ENCODE measurements at regions not wholly inside any gene's neighbourhood (a gene's known extent, or its start where the extent isn't known, plus 50 kb on each side); places are given as distances from the start of the nearest gene placed in this dataset.
"Not testable (repeated sequence)": the region's sequence is repeated elsewhere in the genome, so short reads cannot be mapped to it uniquely, and the experiment has no call there.

GRCh38 chr11:41519696-41520095 is 60.2 kb upstream of the LRRC4C start:
- no peak for DNase-seq

- no peak for DNase-seq
Measured at GRCh38 chr11:41522391-41522790, 62.9 kb upstream of the LRRC4C start.

GRCh38 chr11:41522899-41523672 is 63.6 kb upstream of the LRRC4C start:
- no peak for DNase-seq

- no peak for DNase-seq
Measured at GRCh38 chr11:41527530-41527929, 68.1 kb upstream of the LRRC4C start.

- DNase-seq = no peak
Measured at GRCh38 chr11:41532413-41532812, 73.0 kb upstream of the LRRC4C start.

- no peak for DNase-seq
Measured at GRCh38 chr11:41533761-41534160, 74.3 kb upstream of the LRRC4C start.

- no peak for DNase-seq
Measured at GRCh38 chr11:41534391-41534790, 74.9 kb upstream of the LRRC4C start.

GRCh38 chr11:41534861-41535260 is 75.4 kb upstream of the LRRC4C start:
- DNase-seq = no peak

- DNase-seq = no peak
Measured at GRCh38 chr11:41536021-41536568, 76.6 kb upstream of the LRRC4C start.

GRCh38 chr11:41544902-41545301 is 85.5 kb upstream of the LRRC4C start:
- DNase-seq = not testable (repeated sequence)

- DNase-seq = no peak
Measured at GRCh38 chr11:41578421-41579051, 119.1 kb upstream of the LRRC4C start.

- no peak for DNase-seq
Measured at GRCh38 chr11:41579546-41579945, 120.1 kb upstream of the LRRC4C start.

- no peak for DNase-seq
Measured at GRCh38 chr11:41609511-41609910, 150.1 kb upstream of the LRRC4C start.

GRCh38 chr11:41612415-41612814 is 153.0 kb upstream of the LRRC4C start:
- peak; percentile 0 for DNase-seq

- DNase-seq = no peak
Measured at GRCh38 chr11:41613326-41613725, 153.9 kb upstream of the LRRC4C start.

GRCh38 chr11:41622707-41623359 is 163.4 kb upstream of the LRRC4C start:
- DNase-seq = no peak

- DNase-seq = no peak
Measured at GRCh38 chr11:41659985-41660384, 200.5 kb upstream of the LRRC4C start.

GRCh38 chr11:41660585-41660984 is 201.1 kb upstream of the LRRC4C start:
- DNase-seq = no peak

GRCh38 chr11:41665441-41666360 is 206.2 kb upstream of the LRRC4C start:
- DNase-seq = no peak

- DNase-seq = no peak
Measured at GRCh38 chr11:41666951-41667653, 207.7 kb upstream of the LRRC4C start.

- no peak for DNase-seq
Measured at GRCh38 chr11:41675205-41675604, 215.8 kb upstream of the LRRC4C start.

- no peak for DNase-seq
Measured at GRCh38 chr11:41713030-41713429, 253.6 kb upstream of the LRRC4C start.
